HG03175 (cell line): ENCODE measurements at regions not wholly inside any gene's neighbourhood (a gene's known extent, or its start where the extent isn't known, plus 50 kb on each side); places are given as distances from the start of the nearest gene placed in this dataset.
A peak's percentile ranks its signal among the peaks of the same experiment; 100 is the strongest.
"Not testable (repeated sequence)": the region's sequence is repeated elsewhere in the genome, so short reads cannot be mapped to it uniquely, and the experiment has no call there.

ENCODE experiments used
- ATAC-seq: cut with Tn5 transposase; IDR thresholded peaks from one replicate; pipeline ENCODE4 v1.9.1; 2021; ENCODE audit warnings: mild to moderate bottlenecking, moderate library complexity; ENCODE audit not compliant: unreplicated experiment

DNA sequence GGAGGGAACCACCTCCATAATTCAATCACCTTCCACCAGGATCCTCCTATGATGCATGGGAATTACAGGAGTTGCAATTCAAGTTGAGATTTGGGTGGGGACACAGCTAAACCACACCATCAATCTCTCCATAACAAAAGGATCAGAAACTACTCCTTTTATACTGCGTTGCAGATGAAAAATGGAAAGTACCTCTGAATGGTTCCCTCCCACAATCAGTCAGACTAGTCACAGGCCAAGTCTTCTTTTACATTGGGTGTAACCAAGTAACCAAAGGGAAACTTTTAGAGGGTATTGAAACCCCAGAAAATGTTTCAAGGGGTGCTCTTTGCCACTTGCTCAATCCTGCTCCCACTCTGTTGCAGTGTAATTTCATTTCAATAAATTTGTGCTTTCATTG, 504.3 kb upstream of the CNTN3 start:
- ATAC-seq, result no peak

DNA sequence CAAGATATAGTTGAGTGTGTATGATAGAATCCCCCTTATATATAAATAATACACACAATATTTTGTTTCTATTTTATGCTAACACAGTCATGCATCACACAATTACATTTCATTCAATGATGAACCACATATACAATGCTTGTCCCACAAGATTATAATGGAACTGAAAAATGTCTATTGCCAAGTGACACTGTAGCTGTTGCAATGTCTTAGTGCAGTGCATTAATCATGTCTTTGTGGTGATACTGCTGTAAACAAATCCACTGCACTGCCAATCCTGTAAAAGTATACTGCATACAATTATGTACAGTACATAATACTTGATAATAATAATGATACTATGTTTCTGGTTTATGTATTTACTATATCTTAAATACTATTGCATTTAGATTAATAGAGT, 512.1 kb upstream of the CNTN3 start:
- ATAC-seq, result no peak

DNA sequence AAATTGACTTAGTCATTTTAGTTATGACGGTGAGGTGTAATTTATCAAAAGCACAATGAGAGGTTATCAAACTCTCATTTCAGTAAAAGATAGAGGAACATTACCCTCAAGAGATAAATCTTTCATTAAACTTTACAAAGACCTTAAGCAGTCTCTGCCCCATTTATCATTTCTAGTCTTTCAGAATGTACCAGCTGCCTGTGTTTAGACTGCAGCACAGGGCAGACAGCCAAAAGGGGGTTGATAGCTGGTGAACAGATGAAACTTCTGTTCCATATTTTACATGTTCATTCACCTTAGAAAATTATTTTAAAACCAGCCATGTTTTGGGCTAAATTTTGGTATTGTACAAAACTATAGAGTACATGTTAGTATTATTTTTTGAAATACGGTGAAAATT, 514.6 kb upstream of the CNTN3 start:
- ATAC-seq, result no peak

DNA sequence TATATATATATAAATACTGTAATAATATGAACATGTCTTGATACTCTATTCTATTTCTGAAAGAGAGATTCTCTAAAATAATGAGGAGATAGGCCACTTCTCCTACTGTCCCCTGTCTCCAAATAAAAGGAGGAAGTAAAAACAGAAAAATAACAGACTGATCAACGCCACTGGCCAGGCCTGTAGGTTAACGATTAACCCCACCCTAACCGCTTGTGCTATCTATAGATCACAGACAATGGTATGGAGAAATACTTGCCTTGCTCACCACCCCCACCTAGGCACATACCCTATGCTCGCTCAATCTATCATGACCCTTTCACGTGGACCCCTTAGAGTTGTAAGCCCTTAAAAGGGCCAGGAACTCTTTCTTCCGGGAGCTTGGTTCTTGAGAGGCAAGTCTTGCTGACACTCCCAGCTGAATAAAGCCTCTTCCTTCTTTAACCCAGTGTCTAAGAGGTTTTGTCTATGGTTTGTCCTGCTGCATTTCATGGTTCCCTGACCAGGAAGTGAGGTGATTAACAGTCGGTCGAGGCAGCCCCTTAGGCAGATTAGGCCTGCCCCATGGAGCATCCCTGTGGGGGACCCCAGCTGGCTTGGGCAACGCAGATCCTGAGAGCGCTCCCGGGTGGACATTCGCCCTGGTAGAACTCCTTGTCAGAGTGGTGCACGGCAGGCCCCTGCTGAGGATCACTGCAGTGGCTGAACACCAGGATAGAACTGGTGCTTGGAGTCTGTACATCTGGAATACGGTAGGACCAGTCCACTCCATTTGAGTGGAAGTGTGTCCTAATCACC, 521.8 kb upstream of the CNTN3 start:
- no peak for ATAC-seq

DNA sequence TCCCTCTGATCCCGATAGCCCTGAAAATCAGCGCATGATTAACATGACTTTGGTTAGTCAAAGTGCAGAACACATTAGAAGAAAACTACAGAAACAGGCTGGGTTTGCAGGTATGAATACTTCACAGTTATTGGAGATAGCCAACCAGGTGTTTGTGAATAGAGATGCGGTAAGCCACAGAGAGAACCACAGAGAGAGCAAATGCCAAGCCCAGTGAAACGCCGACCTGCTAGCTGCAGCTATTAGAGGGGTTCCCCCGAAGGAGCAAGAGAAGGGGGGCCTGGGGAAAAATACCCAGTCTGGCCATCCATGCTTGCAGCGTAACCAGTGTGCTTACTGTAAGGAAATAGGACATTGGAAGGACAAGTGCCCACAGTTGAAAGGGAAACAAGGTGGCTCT, 523.9 kb upstream of the CNTN3 start:
- ATAC-seq, result no peak

DNA sequence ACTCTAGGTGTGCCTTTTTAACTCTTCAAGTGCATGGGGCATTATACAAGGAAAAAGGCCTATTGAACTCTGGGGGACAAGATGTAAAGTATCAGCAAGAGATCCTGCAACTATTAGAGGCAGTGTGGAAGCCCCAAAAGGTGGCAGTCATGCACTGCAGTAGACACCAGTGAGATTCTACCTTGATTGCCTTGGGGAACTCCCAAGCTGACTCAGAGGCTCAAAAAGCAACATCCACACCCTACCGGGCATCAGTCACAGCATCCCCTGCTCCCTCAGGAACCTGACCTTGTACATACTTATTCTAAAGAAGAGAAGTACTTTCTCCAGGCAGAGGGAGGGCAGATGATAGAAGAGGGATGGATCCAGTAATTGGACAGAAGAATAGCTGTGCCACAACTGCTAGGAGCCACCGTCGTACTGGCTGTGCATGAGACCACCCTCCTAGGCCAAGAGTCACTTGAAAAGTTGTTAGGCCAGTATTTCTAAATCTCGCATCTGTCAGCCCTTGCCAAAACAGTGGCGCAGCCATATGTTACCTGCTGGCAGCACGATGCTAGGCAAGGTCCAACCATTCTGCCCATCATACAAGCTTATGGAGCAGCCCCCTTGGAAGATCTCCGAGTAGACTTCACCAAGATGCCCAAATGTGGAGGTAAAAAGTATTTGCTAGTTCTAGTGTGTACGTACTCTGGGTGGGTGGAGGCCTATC, 523.1 kb upstream of the FRG2C start:
- no peak for ATAC-seq

DNA sequence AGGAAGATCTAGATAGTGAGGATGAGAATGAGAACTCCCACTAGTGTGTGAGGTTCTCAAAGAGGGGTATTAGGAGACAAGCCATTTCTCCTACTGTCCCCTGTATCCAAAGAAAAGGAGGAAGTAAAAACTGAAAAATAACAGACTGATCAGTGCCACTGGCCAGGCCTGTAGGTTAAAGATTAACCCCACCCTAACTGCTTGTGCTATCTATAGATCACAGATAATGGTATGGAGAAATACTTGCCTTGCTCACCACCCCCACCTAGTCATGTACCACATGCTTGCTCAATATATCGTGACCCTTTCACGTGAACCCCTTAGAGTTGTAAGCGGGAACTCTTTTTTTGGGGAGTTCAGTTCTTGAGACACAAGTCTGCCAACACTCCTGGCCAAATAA, 519.7 kb upstream of the FRG2C start:
- ATAC-seq, result no peak

DNA sequence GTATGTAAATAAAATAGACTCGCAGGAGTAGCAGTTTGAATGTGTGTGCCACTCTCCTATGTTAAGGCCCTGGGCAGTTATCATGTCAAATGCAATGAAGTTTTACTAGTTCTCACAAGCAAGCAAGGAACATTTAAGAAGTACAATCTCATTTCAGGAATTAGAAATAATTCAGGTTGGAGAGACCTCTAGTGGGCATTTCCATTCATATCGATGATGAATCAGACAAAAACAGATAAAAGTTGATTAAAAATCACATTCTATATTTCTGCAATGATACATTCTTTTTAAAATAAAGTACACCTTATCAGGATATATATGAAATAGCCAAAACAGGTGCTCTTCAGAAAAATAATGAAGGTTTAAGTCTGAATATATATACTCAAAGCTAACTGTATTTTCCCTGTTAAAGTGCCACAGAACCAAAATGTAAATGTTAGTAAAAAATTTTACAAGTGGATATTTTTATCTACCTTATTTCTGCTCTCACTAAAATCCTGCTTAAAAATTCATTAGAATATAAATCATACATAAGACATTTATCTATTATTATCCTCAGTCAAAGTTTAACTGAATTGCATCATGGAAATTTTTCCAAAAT, 492.4 kb upstream of the FRG2C start:
- ATAC-seq, result no peak

DNA sequence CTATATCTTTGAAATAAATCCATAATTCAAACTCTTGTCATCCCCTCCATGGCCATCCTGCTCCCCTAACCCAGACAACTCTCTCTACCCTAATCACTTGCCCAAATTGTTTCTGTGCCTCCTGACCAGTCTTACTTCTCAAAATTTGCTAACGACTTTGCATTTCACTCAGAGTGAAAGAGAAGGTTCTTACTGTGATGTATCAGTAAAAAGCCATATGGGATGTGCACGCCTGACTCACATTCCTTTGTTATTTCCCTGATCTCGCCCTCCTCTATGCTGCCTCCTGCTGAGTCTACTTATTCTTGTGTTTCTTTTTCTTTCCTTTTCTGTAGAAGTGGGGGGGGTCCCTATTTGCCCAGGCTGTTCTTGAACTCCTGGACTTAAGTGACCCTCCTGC, 487.2 kb upstream of the FRG2C start:
- ATAC-seq, result no peak

DNA sequence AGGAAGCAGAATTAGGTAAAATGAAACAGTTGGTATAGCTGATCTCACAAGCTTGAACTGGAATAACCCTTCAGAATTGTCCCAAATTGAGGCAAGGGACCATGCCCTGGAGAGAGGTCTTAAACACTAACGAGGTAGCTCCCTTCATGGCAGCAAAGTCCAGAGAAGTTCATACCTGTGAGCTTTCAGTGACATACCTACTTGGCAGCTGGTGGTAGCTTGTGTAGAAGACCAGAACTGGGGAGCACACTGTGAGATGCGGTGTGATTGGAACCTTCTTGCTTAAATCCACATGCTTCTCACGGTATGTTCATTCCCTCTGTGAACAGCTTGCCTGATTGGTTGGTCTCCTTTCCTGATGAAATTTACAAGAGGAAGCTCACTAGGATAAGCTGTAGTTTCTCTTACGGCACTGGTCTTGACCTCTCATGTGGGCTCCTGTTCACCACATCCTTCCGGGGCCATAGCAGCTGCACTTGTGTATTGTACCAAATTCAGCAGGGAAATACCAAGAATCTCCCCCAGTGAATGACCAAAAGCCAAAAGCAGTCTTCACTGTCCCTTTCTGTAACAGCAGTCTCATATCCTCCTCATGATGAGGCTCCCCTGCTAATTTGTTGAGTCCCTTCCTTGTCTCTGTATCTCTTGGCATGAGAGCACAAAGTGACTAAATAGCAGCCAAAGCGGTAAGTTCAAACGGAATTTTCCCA, 483.7 kb upstream of the FRG2C start:
- ATAC-seq, result peak; percentile 65

DNA sequence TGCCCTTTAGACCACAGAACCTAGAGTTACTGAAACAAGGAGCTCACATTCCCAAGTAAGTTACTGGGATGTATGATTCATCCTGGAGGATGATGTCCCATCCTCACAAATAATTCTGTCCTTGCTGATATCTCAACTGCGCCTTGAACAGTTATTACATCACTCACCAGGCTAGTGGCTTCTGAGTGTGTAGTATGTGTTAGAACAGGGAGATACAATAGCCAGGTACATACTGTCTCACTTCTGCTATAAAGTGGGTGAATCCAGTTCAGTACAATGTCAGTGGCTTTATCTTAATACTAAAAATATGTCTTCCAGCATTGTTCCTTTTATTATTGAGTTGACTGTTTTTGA, 483.2 kb upstream of the FRG2C start:
- no peak for ATAC-seq

DNA sequence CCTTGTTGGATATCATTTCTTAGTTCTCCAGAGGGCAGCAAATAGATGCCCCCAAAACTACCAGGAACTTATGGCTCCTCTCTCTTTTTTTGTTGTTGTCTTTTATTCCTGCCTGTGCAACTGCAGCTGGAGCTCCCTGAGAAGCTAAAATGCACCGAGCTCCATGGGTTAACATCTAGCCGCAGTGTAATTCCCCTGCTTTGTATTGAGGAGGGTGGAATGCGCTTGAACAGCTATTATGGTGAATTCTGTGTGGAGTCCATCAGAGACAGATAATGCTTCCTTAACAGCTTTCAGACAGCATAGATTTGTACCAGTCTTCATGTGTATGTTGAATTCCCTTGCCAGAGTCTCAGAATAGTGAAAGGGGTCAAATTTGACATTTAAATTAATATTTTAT, 475.2 kb upstream of the FRG2C start:
- no peak for ATAC-seq

DNA sequence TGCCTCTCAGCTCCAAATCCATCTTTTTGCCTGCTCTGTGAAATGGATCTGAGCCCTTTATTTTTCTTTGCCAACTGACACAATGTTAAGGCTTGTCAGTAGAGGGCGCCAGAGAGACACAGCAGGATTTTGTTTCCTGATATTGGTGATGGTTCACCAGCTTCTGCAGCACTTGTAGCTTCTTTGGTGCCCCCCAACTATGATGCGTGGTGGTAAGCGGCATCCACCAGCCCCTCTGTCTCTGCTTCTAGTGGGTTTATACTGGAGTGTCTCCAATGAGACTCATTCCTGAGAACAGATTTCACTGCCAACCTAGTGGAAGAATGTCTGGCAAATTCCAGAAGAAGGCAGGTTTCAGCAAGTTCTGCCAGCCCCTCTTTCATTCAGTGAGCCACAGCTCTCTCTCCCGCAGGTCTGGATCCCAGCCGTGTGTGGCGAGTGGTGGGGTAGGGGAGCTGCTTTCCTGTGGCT, 471.9 kb upstream of the FRG2C start:
- ATAC-seq, result peak; percentile 82

DNA sequence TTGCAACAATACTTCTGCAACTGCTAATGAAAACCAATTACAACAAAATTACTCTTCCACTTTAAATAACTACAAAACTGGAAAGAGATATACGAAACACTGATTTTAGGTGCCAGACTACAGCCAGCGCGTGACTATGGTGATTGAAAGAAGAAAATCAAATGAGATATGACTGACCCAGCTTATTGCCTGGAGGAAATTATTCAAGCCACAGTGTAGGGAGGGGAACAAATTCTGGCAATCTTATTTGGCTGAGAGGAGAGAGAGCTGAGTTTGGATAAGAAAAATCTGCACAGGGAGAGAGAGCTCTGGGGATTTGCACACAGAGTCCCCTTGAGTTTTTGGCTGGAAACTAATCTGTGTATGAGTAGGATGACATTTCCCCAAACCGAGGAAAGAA, 470.3 kb upstream of the FRG2C start:
- ATAC-seq, result no peak

DNA sequence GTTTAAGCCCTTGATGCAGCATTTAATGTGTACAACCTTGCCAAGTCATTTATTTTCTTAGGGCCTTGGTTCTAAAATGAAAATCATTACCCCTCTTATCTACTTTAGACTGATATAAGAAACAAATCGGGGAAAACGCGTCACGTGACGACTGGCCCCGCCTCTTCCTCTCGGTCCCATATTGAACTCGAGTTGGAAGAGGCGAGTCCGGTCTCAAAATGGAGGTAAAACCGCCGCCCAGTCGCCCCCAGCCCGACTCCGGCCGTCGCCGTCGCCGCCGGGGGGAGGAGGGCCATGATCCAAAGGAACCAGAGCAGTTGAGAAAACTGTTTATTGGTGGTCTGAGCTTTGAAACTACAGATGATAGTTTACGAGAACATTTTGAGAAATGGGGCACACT, 449.8 kb upstream of the FRG2C start:
- ATAC-seq, result not testable (repeated sequence)

DNA sequence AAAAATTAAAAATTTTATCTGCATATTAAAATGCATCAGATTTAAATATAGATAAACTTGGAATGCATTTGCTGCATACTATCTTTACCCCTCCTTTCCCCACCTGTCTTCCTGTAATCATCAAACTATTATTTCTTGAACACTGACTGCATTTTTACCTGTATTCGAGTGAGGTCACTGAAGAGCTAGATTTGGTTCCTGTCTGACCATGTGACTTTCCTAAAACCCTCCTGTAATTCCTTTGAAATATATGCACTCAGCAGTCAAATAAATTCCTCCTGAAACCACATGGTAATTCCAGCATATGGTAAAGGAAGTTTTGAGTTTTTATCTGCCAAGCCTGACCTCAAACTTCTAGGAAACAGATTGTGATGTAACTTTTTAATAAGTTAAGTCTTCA, 445.6 kb upstream of the FRG2C start:
- ATAC-seq, result no peak

DNA sequence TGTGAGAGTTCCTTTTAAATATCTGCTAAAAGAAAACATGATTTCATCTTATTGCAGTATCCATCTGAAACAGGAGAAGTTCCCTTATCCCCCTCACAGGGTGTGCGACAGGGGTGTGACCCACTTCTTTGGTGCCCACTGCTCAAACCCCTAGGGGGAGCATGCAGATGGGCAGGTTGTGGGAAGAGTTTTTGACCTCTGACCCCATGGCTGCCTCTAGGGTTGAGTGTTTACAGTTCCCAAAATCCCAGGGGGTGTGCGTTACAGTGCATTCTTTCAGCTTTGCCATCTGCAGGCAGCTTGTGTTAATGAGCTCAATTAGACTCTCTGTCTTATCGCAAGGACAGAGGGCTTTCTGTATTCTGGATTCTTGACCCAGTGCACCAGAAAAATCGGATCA, 443.2 kb upstream of the FRG2C start:
- no peak for ATAC-seq

DNA sequence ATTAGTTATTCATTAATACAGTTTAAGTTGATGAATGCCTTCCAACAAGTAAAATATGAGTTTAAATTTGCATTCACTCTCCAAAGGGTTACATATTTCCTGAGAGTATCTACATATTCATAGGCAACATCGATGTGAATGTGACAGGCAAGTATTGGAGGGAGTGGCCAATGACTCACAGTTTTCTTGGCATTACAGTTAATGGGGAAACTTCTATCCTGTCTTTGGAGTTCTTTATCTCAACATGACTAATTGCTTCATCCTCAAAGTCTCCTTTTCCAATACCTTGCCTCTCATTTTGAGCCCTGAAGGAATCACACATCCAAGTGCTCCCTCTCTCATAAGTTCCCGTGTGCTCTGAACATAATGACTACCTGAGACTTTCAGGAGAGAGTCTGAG, 439.7 kb upstream of the FRG2C start:
- no peak for ATAC-seq

DNA sequence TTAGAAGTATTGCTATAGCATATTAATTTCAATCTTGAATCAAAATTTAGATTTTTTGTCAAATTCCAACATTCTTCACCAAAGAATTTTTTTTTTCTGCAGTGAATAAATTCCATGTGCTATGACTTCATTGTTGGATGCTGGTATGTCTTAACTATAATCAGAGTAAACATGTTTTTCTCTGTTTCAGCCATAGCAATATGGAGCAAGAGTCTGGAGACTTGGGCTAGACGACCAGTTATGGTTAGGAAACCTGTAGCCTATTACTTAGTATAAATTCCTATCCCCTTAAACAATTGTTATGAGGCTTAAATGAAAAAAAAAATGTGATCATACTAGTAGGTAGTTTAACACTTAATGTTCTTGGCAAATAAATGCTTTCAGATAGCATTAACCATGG, 431.9 kb upstream of the FRG2C start:
- ATAC-seq, result no peak

DNA sequence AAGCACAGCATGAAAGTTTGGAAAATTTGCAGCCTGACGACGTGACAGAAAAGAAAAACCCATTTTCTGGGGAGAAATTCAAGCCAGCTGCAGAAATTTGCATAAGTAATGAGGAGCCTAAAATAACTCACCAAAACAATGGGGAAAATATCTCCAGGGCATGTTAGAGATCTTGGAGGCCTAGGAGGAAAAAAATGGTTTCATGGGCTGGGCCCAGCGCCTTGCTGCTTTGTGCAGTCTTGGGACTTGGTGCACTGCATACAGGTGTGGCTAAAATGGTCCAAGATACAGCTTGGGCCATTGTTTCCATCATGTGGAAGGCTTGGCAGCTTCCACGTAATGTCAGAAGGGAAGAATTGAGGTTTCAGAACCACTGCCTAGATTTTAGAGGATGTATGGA, 428.5 kb upstream of the FRG2C start:
- ATAC-seq, result no peak

DNA sequence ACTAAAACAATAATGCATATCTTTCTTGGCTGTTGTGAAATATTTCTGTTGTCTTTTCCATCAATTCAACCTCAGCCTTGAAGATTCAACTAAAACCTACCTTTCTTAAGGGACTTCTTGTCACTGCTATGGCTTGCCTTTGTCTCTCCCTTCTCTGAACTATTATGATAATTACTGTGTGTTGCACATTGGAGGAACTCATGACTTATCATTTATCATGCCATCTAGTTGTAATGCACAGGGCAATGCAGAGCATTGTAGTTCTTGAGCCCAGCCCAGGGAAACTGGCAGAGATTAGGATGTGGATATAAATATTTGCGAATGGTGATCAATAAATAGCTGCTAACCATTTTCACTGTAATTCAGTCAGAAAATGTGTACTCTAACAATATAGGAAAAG, 427.1 kb upstream of the FRG2C start:
- ATAC-seq, result no peak

DNA sequence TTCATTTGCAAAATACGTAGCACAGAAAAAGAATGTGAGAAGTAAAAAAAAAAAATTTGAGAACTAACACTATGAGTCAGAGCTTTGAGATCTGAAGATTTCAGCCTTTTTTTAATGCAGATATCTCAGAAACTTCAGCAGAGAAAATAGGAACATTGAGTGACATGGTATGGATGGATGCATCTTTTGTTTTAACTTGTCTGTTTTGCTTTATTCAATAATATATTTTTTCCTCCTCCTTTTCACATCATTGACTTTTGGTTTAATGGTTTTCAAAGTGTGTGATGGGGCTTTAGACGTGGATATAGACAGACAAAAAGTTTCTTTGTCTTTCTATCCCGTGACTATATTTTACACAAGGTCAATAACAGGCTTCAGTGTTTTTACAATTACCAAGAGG, 426.7 kb upstream of the FRG2C start:
- no peak for ATAC-seq
